Panc1 (cell line): ENCODE measurements at regions not wholly inside any gene's neighbourhood (a gene's known extent, or its start where the extent isn't known, plus 50 kb on each side); places are given as distances from the start of the nearest gene placed in this dataset.

Experiments used
- ATAC-seq: fragments of 200-7000 bp; cut with Tn5 transposase; 2 replicates; pipeline ENCODE4 v1.9.1; 2020; ENCODE audit warnings: mild to moderate bottlenecking, moderate library complexity
- BruUV-seq: library from RNA; stranded (reverse); fragments of 400-500 nt; replicated peaks from 2 replicates; lab custom pipeline; 2021; lab: Mats Ljungman, UMichigan
- CTCF ChIA-PET: fragments of 300-600 bp; sonication (Branson Sonifier 250); formaldehyde crosslinking; loops from one replicate; lab custom pipeline; 2022; ENCODE audit warnings: antibody characterized with exemption; lab: Charles Lee
- POLR2A ChIA-PET: fragments of 300-600 bp; sonication (Branson Sonifier 250); formaldehyde crosslinking; loops from one replicate; lab custom pipeline; 2022; ENCODE audit warnings: antibody characterized with exemption; lab: Charles Lee
- DNase-seq: peaks from one replicate; pipeline ENCODE4 v3.0.0-alpha.2; 2010; ENCODE audit warnings: low read depth, low spot score
- H3K27ac ChIP-seq: 2 replicates; pipeline ENCODE4 v1.5.1; 2011; ENCODE audit warnings: mild to moderate bottlenecking, low read length, inconsistent platforms
- H3K27me3 ChIP-seq: fragments of 200-500 bp; sonication (Bioruptor generic); 2 replicates; pipeline ENCODE4 v1.6.0; 2014; ENCODE audit warnings: low read length, inconsistent platforms; ENCODE audit not compliant: control insufficient read depth, insufficient read depth
- H3K36me3 ChIP-seq: fragments of 200-500 bp; sonication (Bioruptor generic); 2 replicates; pipeline ENCODE4 v1.5.1; 2014; ENCODE audit warnings: inconsistent platforms, mild to moderate bottlenecking, low read length, moderate library complexity; ENCODE audit not compliant: control insufficient read depth, insufficient read depth
- H3K4me1 ChIP-seq: 2 replicates; pipeline ENCODE4 v1.5.1; 2011; ENCODE audit warnings: inconsistent platforms, mild to moderate bottlenecking, low read length, moderate library complexity; ENCODE audit not compliant: control insufficient read depth, insufficient read depth
- H3K4me3 ChIP-seq, 2 experiments: 2 replicates each; pipeline ENCODE4 v1.5.1; 2011 to 2012; ENCODE audit warnings: low read depth in 2 of 2, low read length in 2 of 2, mild to moderate bottlenecking in 2 of 2, inconsistent platforms in 1 of 2, moderate library complexity in 1 of 2
- H3K9me3 ChIP-seq: fragments of 200-500 bp; sonication (Bioruptor generic); 2 replicates; pipeline ENCODE4 v1.5.1; 2014; ENCODE audit warnings: low read depth, mild to moderate bottlenecking, inconsistent platforms, low read length, moderate library complexity; ENCODE audit not compliant: control insufficient read depth, insufficient read depth
- CTCF ChIP-seq: fragments of 450-650 bp; IDR thresholded peaks from 2 replicates; pipeline ENCODE4 v1.5.1; 2017; ENCODE audit warnings: mild to moderate bottlenecking
- POLR2AphosphoS5 ChIP-seq: IDR thresholded peaks from 2 replicates; pipeline ENCODE4 v1.6.1; 2012; ENCODE audit warnings: mild to moderate bottlenecking, low read depth, low read length, moderate library complexity
- SIN3A ChIP-seq: IDR thresholded peaks from 2 replicates; pipeline ENCODE4 v1.6.1; 2012; ENCODE audit warnings: low read depth, mild to moderate bottlenecking, low read length, moderate library complexity, borderline replicate concordance; ENCODE audit not compliant: insufficient read depth
- TCF7L2 ChIP-seq: IDR thresholded peaks from 2 replicates; pipeline ENCODE4 v1.6.1; 2011; ENCODE audit warnings: mild to moderate bottlenecking, low read depth, low read length, inconsistent platforms
- in situ Hi-C: cut with HindIII; loops from 2 replicates; pipeline ENCODE4 v1.10.0; 2016; ENCODE audit warnings: low sequenced_read_pairs, low pct_unique_long_range_greater_than_20kb
- intact Hi-C: fragments of 100-400 bp; cut with micrococcal nuclease; formaldehyde crosslinking; loops from one replicate; pipeline ENCODE4 v1.10.0; 2022; ENCODE audit not compliant: unreplicated experiment
- TF ChIP-seq, protein P1 (sequence below), 2 experiments: IDR thresholded peaks; 2 replicates each; pipeline ENCODE4 v1.6.1; 2011 to 2012; ENCODE audit warnings: low read depth in 2 of 2, control low read depth in 1 of 2, low read length in 1 of 2, mild to moderate bottlenecking in 1 of 2, moderate library complexity in 1 of 2; ENCODE audit not compliant: insufficient read depth in 1 of 2

DNA sequence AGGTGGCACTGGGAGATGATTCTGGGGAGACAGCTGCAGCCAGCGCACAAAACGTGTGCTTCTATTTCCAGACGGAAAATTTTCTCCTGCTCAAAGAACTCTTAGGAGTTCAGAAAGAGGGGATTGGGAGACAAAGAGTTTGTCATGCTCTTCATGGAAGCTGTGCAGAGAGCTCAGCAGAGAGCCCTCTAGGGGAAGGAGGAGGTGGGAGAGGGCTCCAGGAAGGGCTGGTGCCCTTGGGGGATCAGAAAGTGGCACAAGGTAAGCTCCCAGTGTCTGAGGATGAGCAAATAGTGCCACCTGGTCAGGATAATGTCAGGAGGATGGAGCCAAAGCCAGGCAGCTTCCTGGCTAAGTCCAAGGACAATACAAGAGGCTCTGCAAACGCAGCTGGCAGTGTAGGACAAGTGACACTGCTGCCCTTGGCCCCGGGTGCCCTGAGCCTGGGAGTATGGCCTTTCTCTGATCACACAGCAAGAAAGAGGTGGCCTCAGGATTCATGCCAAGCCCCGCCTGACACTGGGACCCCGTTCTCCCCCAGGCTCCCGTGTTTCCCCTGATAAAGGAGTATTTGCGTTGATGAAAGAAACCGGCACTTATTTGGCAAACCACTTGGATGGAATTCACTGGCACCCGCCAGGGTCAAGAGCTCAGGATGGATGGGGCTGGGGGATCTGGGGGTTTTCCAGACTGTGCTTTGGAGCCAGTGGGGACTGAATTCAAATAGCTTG, 254.0 kb downstream of the PTPRU start:
- no peaks in the 10 kb centered on the region for H3K4me1 ChIP-seq
- in situ Hi-C loops, result no loop called here
- ATAC-seq, result no peak
- no peaks in the 10 kb centered on the region for H3K9me3 ChIP-seq
- POLR2A ChIA-PET, result no interaction called here
- H3K27me3 ChIP-seq, result 0 out of 2 replicates have a peak, but pooled peaks cover 2% of the 10 kb centered on the region
- BruUV-seq, result no TSS peak
- intact Hi-C loops, result no loop called here
- no peaks in the 10 kb centered on the region for H3K36me3 ChIP-seq
- CTCF ChIA-PET, result no interaction called here
- no peak overlapping the region for H3K27ac ChIP-seq
- no peak overlapping the region for H3K4me3 ChIP-seq
- DNase-seq, result no peak
- TF ChIP-seq TCF7L2 (no peak), CTCF (no peak), SIN3A (no peak), POLR2AphosphoS5 (no peak)
- TF ChIP-seq, protein P1, sequence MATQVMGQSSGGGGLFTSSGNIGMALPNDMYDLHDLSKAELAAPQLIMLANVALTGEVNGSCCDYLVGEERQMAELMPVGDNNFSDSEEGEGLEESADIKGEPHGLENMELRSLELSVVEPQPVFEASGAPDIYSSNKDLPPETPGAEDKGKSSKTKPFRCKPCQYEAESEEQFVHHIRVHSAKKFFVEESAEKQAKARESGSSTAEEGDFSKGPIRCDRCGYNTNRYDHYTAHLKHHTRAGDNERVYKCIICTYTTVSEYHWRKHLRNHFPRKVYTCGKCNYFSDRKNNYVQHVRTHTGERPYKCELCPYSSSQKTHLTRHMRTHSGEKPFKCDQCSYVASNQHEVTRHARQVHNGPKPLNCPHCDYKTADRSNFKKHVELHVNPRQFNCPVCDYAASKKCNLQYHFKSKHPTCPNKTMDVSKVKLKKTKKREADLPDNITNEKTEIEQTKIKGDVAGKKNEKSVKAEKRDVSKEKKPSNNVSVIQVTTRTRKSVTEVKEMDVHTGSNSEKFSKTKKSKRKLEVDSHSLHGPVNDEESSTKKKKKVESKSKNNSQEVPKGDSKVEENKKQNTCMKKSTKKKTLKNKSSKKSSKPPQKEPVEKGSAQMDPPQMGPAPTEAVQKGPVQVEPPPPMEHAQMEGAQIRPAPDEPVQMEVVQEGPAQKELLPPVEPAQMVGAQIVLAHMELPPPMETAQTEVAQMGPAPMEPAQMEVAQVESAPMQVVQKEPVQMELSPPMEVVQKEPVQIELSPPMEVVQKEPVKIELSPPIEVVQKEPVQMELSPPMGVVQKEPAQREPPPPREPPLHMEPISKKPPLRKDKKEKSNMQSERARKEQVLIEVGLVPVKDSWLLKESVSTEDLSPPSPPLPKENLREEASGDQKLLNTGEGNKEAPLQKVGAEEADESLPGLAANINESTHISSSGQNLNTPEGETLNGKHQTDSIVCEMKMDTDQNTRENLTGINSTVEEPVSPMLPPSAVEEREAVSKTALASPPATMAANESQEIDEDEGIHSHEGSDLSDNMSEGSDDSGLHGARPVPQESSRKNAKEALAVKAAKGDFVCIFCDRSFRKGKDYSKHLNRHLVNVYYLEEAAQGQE (IDR thresholded peaks at IDR 0.05; ENCODE audit: insufficient read depth in 1 of 2, low read depth in 2 of 2, low read length in 1 of 2), result no peak

- CTCF ChIA-PET, result no interaction called here
These were observed 253.1 kb downstream of the PTPRU start for GRCh38 chr1:29489471-29489870.

More at GRCh38 chr1:29489471-29489870, 253.1 kb downstream of the PTPRU start:
- in situ Hi-C loops (no loop called here), intact Hi-C loops (no loop called here)
- H3K27ac ChIP-seq, result no peak overlapping the region
- DNase-seq (no peak), ATAC-seq (no peak)
- BruUV-seq, result no TSS peak
- H3K4me1 ChIP-seq, result no peaks in the 10 kb centered on the region
- H3K4me3 ChIP-seq, result no peak overlapping the region
- no peaks in the 10 kb centered on the region for H3K9me3 ChIP-seq
- H3K27me3 ChIP-seq, result 0 out of 2 replicates have a peak, but pooled peaks cover 2% of the 10 kb centered on the region
- TF ChIP-seq SIN3A (no peak), CTCF (no peak), TCF7L2 (no peak), POLR2AphosphoS5 (no peak)
- TF ChIP-seq, protein P1 (IDR thresholded peaks at IDR 0.05; ENCODE audit: insufficient read depth in 1 of 2, low read depth in 2 of 2, low read length in 1 of 2), result no peak
- no peaks in the 10 kb centered on the region for H3K36me3 ChIP-seq
- POLR2A ChIA-PET, result no interaction called here
